Astrocyte of the spinal cord (primary cell): ENCODE measurements at regions not wholly inside any gene's neighbourhood (a gene's known extent, or its start where the extent isn't known, plus 50 kb on each side); places are given as distances from the start of the nearest gene placed in this dataset.

Source experiments
- DNase-seq: peaks from one replicate; pipeline ENCODE4 v3.0.0; 2011; ENCODE audit warnings: low read depth, low spot score
- H3K4me3 ChIP-seq: 2 replicates; pipeline ENCODE4 v1.5.1; 2011; ENCODE audit warnings: low read depth, mild to moderate bottlenecking, low read length, moderate library complexity
- CTCF ChIP-seq: IDR thresholded peaks from 2 replicates; pipeline ENCODE4 v1.5.1; 2012; ENCODE audit warnings: low read depth, mild to moderate bottlenecking, low read length, inconsistent platforms
- in situ Hi-C: cut with HindIII; loops from 2 replicates; pipeline ENCODE4 v1.10.0; 2017; ENCODE audit warnings: low sequenced_read_pairs

- in situ Hi-C loops = no loop called here
- no peak for TF ChIP-seq CTCF
- no peak for DNase-seq
- no peak overlapping the region for H3K4me3 ChIP-seq
Observed at GRCh38 chr2:205895981-205896655, 189.9 kb downstream of the INO80D start.

DNA sequence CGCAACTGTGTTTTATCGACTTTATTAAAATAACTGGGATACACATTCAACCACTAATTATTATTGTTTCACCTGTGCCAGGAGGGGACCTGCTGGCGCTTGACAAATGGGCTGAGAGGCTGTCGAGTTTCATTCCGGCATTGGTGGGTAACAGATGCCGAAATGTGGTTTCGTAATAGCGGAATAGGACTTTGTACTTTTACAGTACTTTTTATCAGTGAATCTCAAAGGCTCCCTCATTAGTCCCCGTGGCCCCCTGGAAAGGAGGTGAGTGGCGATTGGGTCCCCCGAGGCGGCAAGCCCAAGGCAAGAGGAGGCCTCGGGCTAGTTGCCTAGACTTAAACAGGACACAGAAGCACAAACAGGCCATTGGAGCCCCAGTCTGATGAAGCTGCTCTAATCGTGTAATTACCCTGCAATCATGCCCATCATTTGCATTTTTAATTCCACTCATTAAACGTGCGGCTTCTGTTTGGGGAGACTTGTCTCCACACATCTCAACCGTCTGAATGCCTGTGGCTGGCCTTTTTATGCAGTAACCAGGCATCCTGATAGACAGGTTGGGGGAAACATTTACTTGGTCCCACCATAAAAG lies 193.2 kb downstream of the INO80D start:
- no peak overlapping the region for H3K4me3 ChIP-seq
- in situ Hi-C loops = no loop called here
- DNase-seq = no peak
- no peak for TF ChIP-seq CTCF

DNA sequence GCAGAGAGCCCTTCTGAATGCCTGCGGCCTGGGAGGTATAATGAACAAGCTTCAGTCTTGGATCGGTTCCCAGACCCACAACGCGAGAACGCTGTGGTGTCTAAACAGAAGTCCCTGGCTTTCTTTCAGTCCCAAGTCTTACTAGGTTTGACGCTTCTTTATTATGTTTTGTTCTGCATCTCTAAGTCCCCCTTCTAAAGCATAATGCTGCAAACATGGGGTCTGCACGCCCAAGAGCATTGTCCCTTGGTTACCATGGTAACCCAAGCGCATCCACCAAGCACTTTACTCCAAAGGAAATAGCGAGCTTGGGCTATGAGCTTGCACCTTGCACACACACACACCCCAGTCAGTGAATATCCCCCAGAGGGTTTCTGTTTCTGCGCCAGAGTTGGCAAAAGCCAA lies 193.7 kb downstream of the INO80D start:
- TF ChIP-seq CTCF = no peak
- in situ Hi-C loops = no loop called here
- DNase-seq = peak; percentile 79
- no peak overlapping the region for H3K4me3 ChIP-seq

DNA sequence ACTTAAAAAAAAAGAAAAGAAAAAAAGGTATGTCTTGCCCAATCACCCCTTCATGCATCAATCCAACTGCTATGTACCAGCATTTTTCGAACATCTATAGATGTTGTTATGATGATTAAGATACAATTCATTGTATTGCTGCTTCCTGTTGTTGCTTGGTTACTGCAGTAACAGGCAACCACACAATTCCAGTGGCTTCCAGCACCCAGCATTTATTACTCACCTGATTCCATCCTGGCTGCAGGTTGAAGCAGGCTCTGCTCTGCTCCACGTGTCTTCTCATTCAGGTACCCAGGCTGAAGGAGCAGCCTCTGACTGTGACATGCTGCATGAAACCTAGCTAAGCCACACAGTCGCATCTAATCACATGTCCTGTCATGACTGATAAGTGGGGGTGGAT lies 196.9 kb downstream of the INO80D start:
- H3K4me3 ChIP-seq = no peak overlapping the region
- in situ Hi-C loops = no loop called here
- no peak for TF ChIP-seq CTCF
- peak; percentile 45 for DNase-seq

GRCh38 chr2:205887637-205888036 lies 198.3 kb downstream of the INO80D start:
- TF ChIP-seq CTCF = no peak
- no peak for DNase-seq
- in situ Hi-C loops = no loop called here
- no peak overlapping the region for H3K4me3 ChIP-seq

DNA sequence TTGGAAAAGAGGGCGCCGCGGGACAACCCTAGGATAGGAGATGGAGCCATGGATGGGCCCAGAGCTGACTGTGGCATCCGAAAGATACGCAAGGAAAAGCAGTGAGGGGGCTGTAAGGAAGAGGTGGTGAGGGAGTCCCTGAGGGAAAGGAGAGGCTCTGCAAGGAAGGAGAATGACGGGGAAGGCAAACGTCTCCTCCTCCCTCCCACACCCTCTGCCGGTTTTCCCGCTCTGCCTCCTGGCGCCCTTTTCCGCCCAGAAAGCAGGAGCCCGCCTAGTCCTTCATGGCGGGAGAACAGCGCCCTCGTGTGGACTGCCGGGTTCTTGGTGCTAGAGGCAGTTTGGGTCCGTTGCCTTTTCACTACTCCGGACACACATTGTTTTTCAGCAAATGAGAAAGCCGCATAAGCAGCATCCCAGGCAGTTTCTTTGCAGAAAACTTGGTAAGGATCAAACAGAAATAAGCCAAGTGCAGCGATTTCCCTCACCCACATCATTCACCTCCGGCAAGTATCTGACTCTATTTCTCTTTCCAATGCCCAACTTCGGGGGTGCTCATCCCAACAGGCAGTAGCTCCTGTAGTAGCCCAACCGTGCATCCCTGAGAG lies 200.4 kb downstream of the INO80D start:
- in situ Hi-C loops = no loop called here
- peak; percentile 89 for TF ChIP-seq CTCF
- peak; percentile 72 for DNase-seq
- H3K4me3 ChIP-seq = no peak overlapping the region
